OCI-LY3 (cell line): ENCODE measurements at regions not wholly inside any gene's neighbourhood (a gene's known extent, or its start where the extent isn't known, plus 50 kb on each side); places are given as distances from the start of the nearest gene placed in this dataset.

ENCODE experiments used
- CTCF ChIP-seq: fragments of 200-600, 300-600 bp; sonication (generic); IDR thresholded peaks from 2 replicates; pipeline ENCODE4 v1.5.1; 2014; ENCODE audit warnings: antibody characterized with exemption, low read length, low read depth
- EZH2phosphoT487 ChIP-seq: fragments of 200-600 bp; shearing (Covaris generic); IDR thresholded peaks from 2 replicates; pipeline ENCODE4 v1.6.1; 2018; ENCODE audit warnings: antibody characterized with exemption, mixed run types, low read depth

- no peak for TF ChIP-seq CTCF
- TF ChIP-seq EZH2phosphoT487, result no peak
Observed at GRCh38 chr4:120232050-120232449, 165.4 kb upstream of the MAD2L1 start.
